Activated naive CD4-positive, alpha-beta T cell treated with anti-CD3 and anti-CD28 coated beads for 36 hours (primary cell): ENCODE measurements at regions not wholly inside any gene's neighbourhood (a gene's known extent, or its start where the extent isn't known, plus 50 kb on each side); places are given as distances from the start of the nearest gene placed in this dataset.

Source experiments
- CTCF ChIA-PET: fragments of 350-600 bp; sonication (Branson Sonifier 250); formaldehyde crosslinking; loops from one replicate; lab custom pipeline; 2021; ENCODE audit warnings: antibody characterized with exemption; lab: Charles Lee
- DNase-seq: peaks from one replicate; pipeline ENCODE4 v3.0.0-alpha.2; 2020
- H3K27ac Mint-ChIP-seq: one replicate; pipeline ENCODE4 v1.8.0; 2021; ENCODE audit warnings: mild to moderate bottlenecking, mixed read lengths
- H3K27me3 Mint-ChIP-seq: one replicate; pipeline ENCODE4 v1.8.0; 2021; ENCODE audit warnings: low read depth, mixed read lengths
- H3K36me3 Mint-ChIP-seq: one replicate; pipeline ENCODE4 v1.8.0; 2021; ENCODE audit warnings: low read depth, mixed read lengths
- H3K4me1 Mint-ChIP-seq: one replicate; pipeline ENCODE4 v1.8.0; 2021; ENCODE audit warnings: low read depth, mixed read lengths
- H3K4me3 Mint-ChIP-seq: one replicate; pipeline ENCODE4 v1.8.0; 2021; ENCODE audit warnings: mild to moderate bottlenecking, moderate library complexity, mixed read lengths
- H3K9me3 Mint-ChIP-seq: one replicate; pipeline ENCODE4 v1.8.0; 2021; ENCODE audit warnings: mixed read lengths
- intact Hi-C: fragments of 100-400 bp; cut with micrococcal nuclease; formaldehyde crosslinking; loops from one replicate; pipeline ENCODE4 v1.15.1; 2023

DNA sequence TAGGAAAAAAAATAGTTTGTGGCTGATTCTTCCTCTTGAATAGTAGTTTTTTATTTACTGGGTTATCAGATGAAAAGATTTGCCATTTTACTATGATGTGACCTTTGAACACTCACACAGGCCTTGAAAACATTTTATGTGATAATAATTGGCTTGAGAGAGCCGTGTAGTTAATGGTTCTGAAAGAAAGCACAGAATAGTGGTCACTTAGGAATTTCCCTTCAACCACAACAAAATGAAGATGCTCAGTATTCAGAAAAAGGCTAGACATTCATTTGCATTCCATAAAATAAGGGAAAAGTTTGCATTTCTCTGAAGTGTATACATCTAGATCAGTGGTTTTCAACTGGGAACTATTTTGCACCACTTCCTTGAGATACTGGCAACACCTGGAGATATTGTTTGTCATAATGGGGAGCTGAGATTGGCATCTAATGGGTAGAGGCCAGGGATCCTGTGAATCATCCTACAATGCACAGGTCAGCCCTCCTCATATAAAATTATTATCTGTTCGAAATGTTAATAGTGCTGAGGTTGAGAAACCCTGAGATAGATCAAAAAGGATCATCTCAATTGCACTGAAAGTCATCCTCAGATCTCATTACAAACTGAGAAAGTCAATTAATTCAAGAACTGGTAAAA is 446.4 kb upstream of the CCNG1 start:
- H3K27ac Mint-ChIP-seq: no peak overlapping the region
- CTCF ChIA-PET: no interaction called here
- intact Hi-C loops: no loop called here
- H3K27me3 Mint-ChIP-seq: no peaks in the 10 kb centered on the region
- no peak for DNase-seq
- no peaks in the 10 kb centered on the region for H3K4me1 Mint-ChIP-seq
- H3K9me3 Mint-ChIP-seq: peaks cover 14% of the 10 kb centered on the region
- H3K36me3 Mint-ChIP-seq: no peaks in the 10 kb centered on the region
- H3K4me3 Mint-ChIP-seq: no peak overlapping the region

DNA sequence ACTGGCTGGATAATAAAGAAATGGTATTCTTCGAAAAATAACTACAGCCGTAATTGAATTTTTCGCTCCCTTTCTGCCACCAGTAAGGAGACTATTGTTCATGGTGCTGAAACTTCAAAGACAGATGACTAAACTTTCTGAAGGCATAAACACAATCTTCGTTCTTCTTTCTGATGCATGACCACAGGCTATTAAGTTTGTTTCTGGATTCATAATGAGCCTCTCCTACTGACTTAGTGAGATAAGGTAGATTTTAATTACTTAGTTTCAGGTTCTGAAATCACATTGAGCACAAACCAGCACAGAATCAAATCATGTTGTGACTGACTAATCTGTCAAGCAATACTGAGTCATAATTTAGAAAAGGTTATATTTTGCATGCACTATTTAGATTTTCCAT is 441.8 kb upstream of the CCNG1 start:
- intact Hi-C loops: no loop called here
- Mint-ChIP-seq H3K27me3 (no peaks in the 10 kb centered on the region), H3K36me3 (no peaks in the 10 kb centered on the region), H3K9me3 (peaks cover 10% of the 10 kb centered on the region), H3K4me1 (no peaks in the 10 kb centered on the region), H3K27ac (no peak overlapping the region), H3K4me3 (no peak overlapping the region)
- DNase-seq: no peak
- CTCF ChIA-PET: no interaction called here

DNA sequence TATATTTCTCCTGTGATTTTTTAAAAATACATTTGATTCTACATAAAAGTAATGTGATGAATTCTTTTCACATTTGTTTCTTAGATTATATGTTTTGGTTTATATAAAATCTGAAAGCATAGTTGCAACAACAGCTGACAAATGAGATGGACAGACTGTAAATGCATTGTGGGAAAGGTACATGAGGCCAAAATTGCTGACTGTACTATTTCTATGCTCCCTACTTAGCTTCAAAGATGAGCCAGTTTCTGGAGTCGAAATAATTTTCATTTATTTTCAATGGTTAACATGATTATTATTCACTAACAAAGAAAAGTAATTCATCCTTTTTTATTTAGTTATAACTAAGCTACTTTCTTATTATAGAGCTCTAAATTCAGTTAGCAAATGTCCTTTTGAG is 441.3 kb upstream of the CCNG1 start:
- Mint-ChIP-seq H3K27ac (no peak overlapping the region), H3K27me3 (no peaks in the 10 kb centered on the region), H3K4me1 (no peaks in the 10 kb centered on the region), H3K9me3 (peaks cover 10% of the 10 kb centered on the region), H3K36me3 (no peaks in the 10 kb centered on the region), H3K4me3 (no peak overlapping the region)
- CTCF ChIA-PET: no interaction called here
- DNase-seq: no peak
- intact Hi-C loops: no loop called here

DNA sequence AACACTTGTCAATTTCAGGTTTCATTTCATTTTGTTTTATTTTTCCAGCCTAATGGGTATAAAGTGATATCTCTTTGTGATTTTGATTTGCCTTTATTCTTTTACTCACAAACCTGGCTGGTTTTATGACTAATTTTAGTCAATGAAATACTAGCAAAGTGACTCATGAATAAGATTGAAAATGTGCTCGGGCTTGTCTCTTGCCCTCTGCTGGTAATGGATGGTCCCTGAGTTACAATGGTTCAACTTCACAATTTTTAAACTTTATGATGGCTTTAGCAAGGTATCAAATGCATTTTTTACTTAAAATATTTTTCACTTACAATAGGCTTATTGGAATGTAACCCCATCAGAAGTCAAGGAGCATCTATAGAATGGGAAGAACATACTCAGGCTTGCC is 431.4 kb upstream of the CCNG1 start:
- intact Hi-C loops: no loop called here
- no peaks in the 10 kb centered on the region for H3K27me3 Mint-ChIP-seq
- no peak for DNase-seq
- CTCF ChIA-PET: no interaction called here
- no peak overlapping the region for H3K4me3 Mint-ChIP-seq
- H3K4me1 Mint-ChIP-seq: no peaks in the 10 kb centered on the region
- peaks cover 13% of the 10 kb centered on the region for H3K9me3 Mint-ChIP-seq
- no peaks in the 10 kb centered on the region for H3K36me3 Mint-ChIP-seq
- H3K27ac Mint-ChIP-seq: no peak overlapping the region

DNA sequence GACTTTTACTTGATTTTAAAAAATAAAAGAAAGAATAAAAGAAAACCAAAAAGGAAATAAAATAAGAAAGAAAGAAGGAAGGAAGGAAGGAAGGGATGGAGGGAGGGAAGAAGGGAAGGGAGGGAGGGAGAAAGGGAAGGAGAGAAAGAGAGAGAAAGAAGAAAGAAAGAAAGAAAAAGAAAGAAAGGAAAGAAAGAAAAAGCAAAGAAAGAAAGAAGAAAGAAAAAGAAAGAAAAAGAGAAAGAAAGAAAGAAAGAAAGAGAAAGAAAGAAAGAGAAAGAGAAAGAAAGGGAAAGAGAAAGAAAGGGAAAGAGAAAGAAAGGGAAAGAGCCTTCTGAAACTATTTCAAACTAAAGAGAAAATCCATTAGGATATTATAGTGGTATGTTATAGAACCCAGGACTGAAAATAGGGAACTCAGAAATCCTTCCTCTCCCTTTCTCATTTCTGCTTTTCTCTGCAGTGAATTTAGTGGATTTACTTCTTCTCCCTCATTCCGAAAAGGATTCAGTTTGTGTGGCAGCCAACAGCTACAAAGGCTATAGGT is 414.7 kb upstream of the CCNG1 start:
- H3K4me1 Mint-ChIP-seq: no peaks in the 10 kb centered on the region
- H3K27me3 Mint-ChIP-seq: no peaks in the 10 kb centered on the region
- no peak for DNase-seq
- CTCF ChIA-PET: interaction anchor here (0.6 kb wide), 1 partner anchor 192 kb away, joined by 4 read pairs; no protein-coding TSS in a partner anchor
- H3K9me3 Mint-ChIP-seq: peaks cover 3% of the 10 kb centered on the region
- no peak overlapping the region for H3K27ac Mint-ChIP-seq
- intact Hi-C loops: no loop called here
- no peak overlapping the region for H3K4me3 Mint-ChIP-seq
- H3K36me3 Mint-ChIP-seq: no peaks in the 10 kb centered on the region

DNA sequence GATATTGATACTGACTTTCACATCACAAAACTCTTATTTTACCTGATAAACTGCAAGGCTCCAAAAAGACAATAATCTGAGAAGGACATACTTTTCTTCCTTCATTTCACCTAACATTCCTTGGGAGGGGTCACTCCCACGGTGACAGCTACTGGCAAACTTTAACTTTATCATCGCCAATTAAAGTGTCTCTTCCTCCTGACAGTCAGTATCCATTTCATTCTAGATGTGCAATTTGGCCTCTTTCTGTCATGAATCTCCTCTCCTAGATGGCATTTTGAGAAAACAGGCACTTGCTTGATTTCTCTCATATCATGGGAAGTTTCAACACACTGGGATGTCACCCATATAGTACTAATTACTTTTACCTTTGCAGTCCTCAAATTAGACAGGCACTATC is 413.5 kb upstream of the CCNG1 start:
- CTCF ChIA-PET: no interaction called here
- H3K4me1 Mint-ChIP-seq: no peaks in the 10 kb centered on the region
- H3K36me3 Mint-ChIP-seq: no peaks in the 10 kb centered on the region
- intact Hi-C loops: no loop called here
- no peak for DNase-seq
- no peaks in the 10 kb centered on the region for H3K27me3 Mint-ChIP-seq
- no peak overlapping the region for H3K27ac Mint-ChIP-seq
- no peak overlapping the region for H3K4me3 Mint-ChIP-seq
- H3K9me3 Mint-ChIP-seq: peaks cover 2% of the 10 kb centered on the region

DNA sequence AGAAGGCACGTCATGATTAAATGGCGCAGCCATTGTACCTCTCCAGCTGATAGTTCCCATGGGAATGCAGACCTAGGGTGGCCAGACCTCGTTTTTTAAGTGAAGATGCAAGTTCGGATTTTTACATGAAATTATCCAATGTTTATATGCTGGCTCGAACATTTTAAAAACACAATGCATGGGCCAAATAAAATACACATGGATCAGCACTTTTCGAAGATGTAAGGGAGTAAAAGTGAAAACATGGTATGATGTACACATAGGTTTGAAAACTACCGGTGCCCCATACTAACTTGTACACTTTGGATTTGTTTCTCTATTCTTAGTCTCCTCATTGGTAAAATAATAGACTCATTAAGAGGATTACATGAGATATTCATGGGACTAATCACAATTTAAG is 412.5 kb upstream of the CCNG1 start:
- no peaks in the 10 kb centered on the region for H3K36me3 Mint-ChIP-seq

DNA sequence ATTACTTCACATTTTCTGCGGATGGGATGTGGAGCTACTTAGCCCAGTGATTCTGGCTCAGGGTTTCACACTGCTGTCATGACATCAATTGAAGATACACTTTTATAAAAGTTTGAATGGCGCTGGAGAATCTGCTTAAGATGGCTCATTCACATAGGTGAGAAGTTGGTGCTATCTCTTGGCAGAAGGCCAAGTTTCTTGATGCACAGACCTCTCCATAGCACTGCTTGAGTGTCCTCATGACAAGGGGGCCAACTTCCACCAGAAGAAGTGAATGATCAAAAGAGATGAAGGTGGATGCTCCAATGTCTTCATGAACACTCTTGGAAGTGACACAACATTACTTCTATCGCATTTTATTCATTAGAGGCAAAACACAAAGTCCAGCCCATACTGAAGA is 403.7 kb upstream of the CCNG1 start:
- no peak for DNase-seq
- intact Hi-C loops: no loop called here
- Mint-ChIP-seq H3K27me3 (no peaks in the 10 kb centered on the region), H3K9me3 (peaks cover 6% of the 10 kb centered on the region), H3K4me1 (no peaks in the 10 kb centered on the region), H3K27ac (no peak overlapping the region), H3K4me3 (no peak overlapping the region), H3K36me3 (no peaks in the 10 kb centered on the region)
- CTCF ChIA-PET: interaction anchor here (1.3 kb wide), 1 partner anchor 89 kb away, joined by 3 read pairs; no protein-coding TSS in a partner anchor

More for the DNA sequence above, 412.5 kb upstream of the CCNG1 start:
- Mint-ChIP-seq H3K27me3 (no peaks in the 10 kb centered on the region), H3K27ac (no peak overlapping the region), H3K4me1 (no peaks in the 10 kb centered on the region), H3K4me3 (no peak overlapping the region), H3K9me3 (peaks cover 2% of the 10 kb centered on the region)
- intact Hi-C loops: no loop called here
- CTCF ChIA-PET: no interaction called here
- no peak for DNase-seq

DNA sequence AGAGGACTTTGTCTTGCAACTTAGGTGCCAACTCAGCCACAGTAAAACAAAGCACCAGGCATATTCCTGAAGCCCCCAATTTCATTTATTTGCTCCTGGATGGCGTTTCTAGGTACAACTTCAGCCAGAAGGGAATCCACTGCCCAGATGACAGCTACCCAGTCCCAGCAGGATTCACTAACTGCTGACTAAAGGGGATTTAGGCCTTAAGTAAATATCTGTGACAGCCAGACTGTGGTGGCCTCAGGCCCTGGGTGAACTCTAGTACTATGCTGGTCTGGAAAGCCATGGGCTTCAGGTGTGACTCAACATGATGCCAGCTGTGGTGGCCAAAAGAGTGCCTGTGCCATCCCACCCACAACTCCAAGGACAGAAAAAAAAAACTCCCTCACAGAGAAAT is 396.1 kb upstream of the CCNG1 start:
- H3K4me3 Mint-ChIP-seq: no peak overlapping the region
- CTCF ChIA-PET: no interaction called here
- no peaks in the 10 kb centered on the region for H3K4me1 Mint-ChIP-seq
- no peaks in the 10 kb centered on the region for H3K36me3 Mint-ChIP-seq
- no peak for DNase-seq
- H3K27me3 Mint-ChIP-seq: no peaks in the 10 kb centered on the region
- no peak overlapping the region for H3K27ac Mint-ChIP-seq
- intact Hi-C loops: no loop called here
- peaks cover 15% of the 10 kb centered on the region for H3K9me3 Mint-ChIP-seq

DNA sequence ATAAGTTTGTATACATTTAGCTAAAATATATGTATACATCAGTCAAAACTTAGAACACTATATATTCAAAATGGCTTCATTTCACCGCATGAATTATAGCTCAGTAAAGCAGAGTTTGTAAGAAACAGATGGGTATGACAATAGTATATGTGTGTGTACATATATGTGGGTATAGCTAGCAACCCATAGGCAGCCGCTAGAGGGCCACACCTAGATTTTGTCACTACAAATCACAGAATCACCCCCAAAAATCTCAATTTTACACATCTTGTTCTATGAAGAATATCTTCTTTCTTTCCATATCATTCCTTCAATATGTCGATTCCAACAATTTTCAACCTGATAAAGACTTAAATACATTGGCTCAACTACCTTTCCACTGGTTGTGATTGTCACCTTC is 357.8 kb upstream of the CCNG1 start:
- Mint-ChIP-seq H3K4me3 (no peak overlapping the region), H3K9me3 (peaks cover 41% of the 10 kb centered on the region), H3K27ac (no peak overlapping the region), H3K27me3 (no peaks in the 10 kb centered on the region), H3K4me1 (no peaks in the 10 kb centered on the region), H3K36me3 (no peaks in the 10 kb centered on the region)
- intact Hi-C loops: loop anchor here (5.0 kb wide), 1 partner anchor 268 kb away; no protein-coding TSS in a partner anchor
- CTCF ChIA-PET: no interaction called here
- DNase-seq: no peak

DNA sequence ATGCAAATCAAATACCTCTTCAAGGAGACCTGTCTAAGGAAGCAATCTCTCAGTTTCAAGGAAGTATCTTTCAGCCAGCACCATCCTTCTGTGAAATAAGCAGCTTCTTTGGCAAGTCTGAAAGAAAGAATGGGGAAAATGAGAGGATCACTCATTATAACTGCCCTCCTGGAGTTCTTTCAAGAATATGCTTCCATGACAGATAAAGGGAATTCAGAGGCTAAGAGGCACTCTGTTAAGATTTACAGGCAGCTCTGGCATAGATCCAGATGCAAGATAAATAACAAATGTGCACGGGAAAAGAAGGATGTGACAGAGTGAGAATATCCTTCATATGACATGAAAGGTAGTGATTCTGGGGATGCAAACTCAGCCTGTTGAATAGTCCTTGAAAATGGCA is 348.2 kb upstream of the CCNG1 start:
- Mint-ChIP-seq H3K27ac (no peak overlapping the region), H3K4me1 (no peaks in the 10 kb centered on the region), H3K4me3 (no peak overlapping the region), H3K27me3 (no peaks in the 10 kb centered on the region), H3K36me3 (no peaks in the 10 kb centered on the region), H3K9me3 (peaks cover 14% of the 10 kb centered on the region)
- CTCF ChIA-PET: no interaction called here
- no peak for DNase-seq
- intact Hi-C loops: no loop called here

DNA sequence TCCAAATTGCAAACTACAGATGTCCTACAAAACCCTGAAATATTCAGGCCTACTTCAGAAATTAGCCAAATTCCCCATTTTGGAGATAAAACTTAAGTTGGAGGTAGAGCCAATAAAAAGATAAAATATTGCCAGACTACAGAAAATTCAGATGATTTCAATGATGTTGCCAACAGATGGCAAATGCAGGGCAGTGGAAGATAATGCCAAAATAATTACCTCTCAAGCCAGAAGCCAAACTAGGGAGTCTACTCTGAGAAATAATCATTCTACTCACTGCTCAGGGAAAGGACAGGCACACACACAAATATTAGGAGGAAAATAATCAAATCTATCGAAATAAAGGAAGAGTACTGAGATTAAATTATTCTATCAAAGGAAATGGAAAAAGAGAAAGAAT is 347.5 kb upstream of the CCNG1 start:
- H3K27ac Mint-ChIP-seq: no peak overlapping the region
- no peaks in the 10 kb centered on the region for H3K36me3 Mint-ChIP-seq
- peaks cover 14% of the 10 kb centered on the region for H3K9me3 Mint-ChIP-seq
- no peak for DNase-seq
- H3K4me1 Mint-ChIP-seq: no peaks in the 10 kb centered on the region
- H3K27me3 Mint-ChIP-seq: no peaks in the 10 kb centered on the region
- intact Hi-C loops: no loop called here
- no peak overlapping the region for H3K4me3 Mint-ChIP-seq
- CTCF ChIA-PET: no interaction called here

DNA sequence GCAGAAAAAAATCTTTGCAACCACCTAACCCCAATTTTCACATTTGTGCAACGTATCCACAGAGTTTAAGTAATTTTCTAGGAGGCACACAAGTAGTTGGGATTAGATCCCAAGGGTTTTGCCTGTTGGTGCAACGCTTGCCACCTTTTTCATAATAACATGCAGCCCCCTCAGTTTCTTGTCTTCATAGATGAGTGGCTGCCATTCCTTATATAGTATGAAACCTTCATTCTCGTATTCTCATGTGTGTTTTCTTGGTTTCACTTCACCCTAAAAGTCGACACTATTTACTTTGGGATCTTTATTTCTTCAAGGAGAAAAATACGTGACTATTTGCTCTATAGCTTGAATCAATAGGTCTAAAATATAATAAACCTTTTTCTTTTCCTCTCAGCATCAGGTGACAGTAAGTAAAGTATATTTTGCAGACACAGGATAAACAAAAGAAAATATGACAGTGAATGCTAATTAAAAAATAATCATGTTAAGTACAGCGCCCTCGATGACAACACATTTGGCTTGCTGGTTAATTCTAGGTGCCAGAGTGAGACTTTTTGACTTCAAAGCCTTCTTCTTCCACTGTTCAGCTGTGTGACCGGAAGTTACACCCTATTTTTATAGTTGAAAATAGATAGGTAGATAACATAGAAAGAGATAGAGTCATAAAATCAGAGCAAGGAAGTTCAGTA is 342.8 kb upstream of the CCNG1 start:
- no peaks in the 10 kb centered on the region for H3K4me1 Mint-ChIP-seq

More for the DNA sequence above, 342.8 kb upstream of the CCNG1 start:
- no peak overlapping the region for H3K27ac Mint-ChIP-seq
- no peak overlapping the region for H3K4me3 Mint-ChIP-seq
- no peak for DNase-seq
- H3K36me3 Mint-ChIP-seq: no peaks in the 10 kb centered on the region
- intact Hi-C loops: no loop called here
- no peaks in the 10 kb centered on the region for H3K27me3 Mint-ChIP-seq
- CTCF ChIA-PET: no interaction called here
- peaks cover 6% of the 10 kb centered on the region for H3K9me3 Mint-ChIP-seq
